Stomach (tissue), 4 donors: ENCODE measurements at regions not wholly inside any gene's neighbourhood (a gene's known extent, or its start where the extent isn't known, plus 50 kb on each side); places are given as distances from the start of the nearest gene placed in this dataset.
"Not testable (repeated sequence)": the region's sequence is repeated elsewhere in the genome, so short reads cannot be mapped to it uniquely, and the experiment has no call there.

Experiments
- EP300 ChIP-seq: sonication (generic); formaldehyde crosslinking; IDR thresholded peaks from one replicate; pipeline ENCODE4 v1.6.1; 2017; ENCODE audit warnings: antibody characterized with exemption
- POLR2A ChIP-seq, 4 donors: fragments of 450-650 bp; IDR thresholded peaks; one replicate each; pipeline ENCODE4 v1.6.1; 2016; ENCODE audit warnings: antibody characterized with exemption in 4 of 4, control low read depth in 2 of 4, mild to moderate bottlenecking in 1 of 4, moderate library complexity in 1 of 4
- TF ChIP-seq, protein P1 (sequence below), 7 experiments: fragments of 450-650 bp in 4 of 7; fragments of 200-600 bp in 3 of 7; sonication (generic) in 3 of 7; IDR thresholded peaks; one replicate each; pipeline ENCODE4 v1.5.1; 2016 to 2019; ENCODE audit warnings: antibody characterized with exemption in 7 of 7, control low read depth in 2 of 7, mild to moderate bottlenecking in 1 of 7

DNA sequence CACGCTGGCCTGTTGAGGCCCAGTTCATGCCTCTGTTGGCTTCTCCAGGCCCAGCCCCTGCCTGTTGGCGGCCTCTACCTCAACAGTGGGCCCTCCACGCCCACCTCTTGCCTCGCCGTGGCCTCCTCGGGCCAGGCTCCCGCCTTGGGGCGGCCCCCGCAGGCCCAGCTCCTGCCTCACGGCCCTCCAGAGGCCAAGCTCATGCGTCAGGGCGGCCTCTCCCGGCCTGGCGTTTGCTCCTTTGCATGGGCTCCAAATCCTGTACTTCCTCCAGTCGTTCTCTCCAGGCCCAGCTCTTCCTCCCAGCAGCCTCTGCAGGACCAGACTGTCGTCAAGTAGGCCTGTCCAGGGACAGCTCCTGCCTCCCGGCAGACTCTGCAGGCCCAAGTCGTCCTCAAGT, 246.2 kb upstream of the ZNF722 start:
- TF ChIP-seq, protein P1, sequence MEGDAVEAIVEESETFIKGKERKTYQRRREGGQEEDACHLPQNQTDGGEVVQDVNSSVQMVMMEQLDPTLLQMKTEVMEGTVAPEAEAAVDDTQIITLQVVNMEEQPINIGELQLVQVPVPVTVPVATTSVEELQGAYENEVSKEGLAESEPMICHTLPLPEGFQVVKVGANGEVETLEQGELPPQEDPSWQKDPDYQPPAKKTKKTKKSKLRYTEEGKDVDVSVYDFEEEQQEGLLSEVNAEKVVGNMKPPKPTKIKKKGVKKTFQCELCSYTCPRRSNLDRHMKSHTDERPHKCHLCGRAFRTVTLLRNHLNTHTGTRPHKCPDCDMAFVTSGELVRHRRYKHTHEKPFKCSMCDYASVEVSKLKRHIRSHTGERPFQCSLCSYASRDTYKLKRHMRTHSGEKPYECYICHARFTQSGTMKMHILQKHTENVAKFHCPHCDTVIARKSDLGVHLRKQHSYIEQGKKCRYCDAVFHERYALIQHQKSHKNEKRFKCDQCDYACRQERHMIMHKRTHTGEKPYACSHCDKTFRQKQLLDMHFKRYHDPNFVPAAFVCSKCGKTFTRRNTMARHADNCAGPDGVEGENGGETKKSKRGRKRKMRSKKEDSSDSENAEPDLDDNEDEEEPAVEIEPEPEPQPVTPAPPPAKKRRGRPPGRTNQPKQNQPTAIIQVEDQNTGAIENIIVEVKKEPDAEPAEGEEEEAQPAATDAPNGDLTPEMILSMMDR (IDR thresholded peaks at IDR 0.05), result not testable (repeated sequence)
- TF ChIP-seq POLR2A (IDR thresholded peaks at IDR 0.05); EP300: not testable (repeated sequence)
